HL-60/S4 treated with phorbol 12-myristate 13-acetate at 8.2 ng/mL for 4 days and 3 days (cell line): ENCODE measurements at regions not wholly inside any gene's neighbourhood (a gene's known extent, or its start where the extent isn't known, plus 50 kb on each side); places are given as distances from the start of the nearest gene placed in this dataset.

ENCODE experiments used
- in situ Hi-C: fragments of 300-500 bp; cut with MboI; formaldehyde crosslinking; loops from 2 replicates; pipeline ENCODE4 v1.15.0; 2022; ENCODE audit warnings: low sequenced_read_pairs

DNA sequence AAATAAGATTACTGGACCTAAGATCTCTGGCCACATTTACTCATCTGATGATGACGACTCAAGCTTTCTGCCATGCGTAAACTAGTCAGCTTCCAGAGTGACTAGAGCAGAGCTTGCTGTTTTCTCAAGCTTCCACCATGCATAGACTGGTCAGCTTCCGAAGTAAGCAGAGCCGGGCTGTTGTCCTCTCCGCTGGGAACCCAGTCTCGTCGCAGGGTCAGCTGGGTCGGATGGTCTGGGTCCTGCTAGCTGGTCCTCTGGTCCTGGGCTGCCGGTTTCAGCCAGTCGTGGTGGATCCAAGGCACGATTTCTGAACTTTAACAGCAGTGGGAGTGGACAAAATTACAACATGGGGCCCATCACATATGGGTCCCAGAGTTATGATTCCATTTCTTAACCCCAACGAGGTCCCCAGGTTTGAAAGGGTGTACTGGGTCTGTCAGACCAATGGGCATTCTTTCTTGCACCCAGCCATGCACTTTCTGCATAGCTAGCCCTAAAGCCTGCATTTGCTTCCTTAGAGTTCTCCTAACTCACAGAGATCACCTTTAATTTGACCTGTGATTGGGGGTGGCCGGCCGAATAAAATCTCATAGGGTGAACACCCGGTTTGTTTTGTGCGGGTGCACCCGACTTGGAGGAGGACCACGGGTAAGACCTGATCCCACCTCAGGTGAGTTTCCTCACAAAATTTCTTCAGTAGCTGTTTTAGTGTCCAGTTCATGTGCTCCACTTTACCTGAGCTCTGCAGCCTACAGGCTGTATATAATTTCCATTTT lies 1312.8 kb downstream of the TMEM121 start:
- in situ Hi-C loops, result no loop called here

DNA sequence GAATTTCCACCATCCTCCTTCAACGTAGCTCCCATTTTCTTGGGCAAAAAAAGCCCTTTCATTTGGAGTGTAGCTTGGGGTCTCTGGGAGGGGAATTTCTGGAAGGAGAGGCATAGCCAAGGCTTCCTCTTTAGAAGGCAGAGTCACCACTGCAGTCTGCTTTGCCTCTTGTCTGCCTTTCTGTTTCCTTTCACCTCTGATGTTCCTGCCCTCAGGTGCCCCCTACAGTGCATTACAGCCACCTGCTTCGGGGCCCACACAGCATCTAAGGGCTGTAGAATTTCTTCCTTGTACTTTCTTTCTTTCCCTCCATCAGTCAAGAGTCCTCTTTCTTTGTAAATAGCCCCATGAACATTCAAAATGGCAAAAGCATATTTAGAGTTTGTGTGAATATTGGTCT lies 1313.9 kb downstream of the TMEM121 start:
- in situ Hi-C loops, result no loop called here

DNA sequence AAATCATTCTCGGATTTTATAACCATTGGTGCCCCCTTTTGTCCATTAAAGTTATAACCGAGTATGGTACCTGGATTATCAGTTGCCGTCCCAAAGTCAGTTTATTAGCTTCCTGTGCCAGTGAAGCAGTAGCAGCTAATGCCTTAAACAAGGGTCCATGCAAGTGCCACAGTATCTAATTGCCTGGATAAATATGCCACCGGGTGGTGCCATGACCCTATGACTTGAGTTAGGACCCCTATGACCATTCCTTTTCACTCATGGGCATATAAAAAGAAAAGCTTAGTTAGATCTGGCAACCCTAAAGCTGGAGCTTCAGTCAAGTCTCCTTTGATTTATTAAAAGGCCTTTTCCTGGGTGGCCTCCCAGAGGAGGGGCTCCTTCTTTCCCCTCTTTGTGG lies 1314.6 kb downstream of the TMEM121 start:
- in situ Hi-C loops, result no loop called here

DNA sequence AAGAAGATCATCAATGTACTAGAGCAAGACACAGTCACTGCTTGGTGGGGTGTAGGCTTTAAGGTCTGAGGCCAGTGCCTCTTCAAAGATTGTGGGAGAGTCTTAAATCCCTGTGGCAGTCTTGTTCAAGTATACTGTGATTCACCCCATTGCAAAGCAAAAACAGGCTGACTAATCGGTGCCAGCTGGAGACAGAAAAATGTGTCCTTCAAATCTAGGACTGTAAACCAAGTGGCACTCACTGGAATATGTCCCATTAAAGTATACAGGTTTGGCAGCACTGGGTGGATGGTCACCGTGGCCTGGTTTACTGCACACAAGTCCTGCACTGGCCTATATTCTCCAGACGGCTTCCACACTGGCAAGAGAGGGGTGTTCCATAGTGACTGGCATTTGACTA lies 1315.3 kb downstream of the TMEM121 start:
- in situ Hi-C loops, result no loop called here

DNA sequence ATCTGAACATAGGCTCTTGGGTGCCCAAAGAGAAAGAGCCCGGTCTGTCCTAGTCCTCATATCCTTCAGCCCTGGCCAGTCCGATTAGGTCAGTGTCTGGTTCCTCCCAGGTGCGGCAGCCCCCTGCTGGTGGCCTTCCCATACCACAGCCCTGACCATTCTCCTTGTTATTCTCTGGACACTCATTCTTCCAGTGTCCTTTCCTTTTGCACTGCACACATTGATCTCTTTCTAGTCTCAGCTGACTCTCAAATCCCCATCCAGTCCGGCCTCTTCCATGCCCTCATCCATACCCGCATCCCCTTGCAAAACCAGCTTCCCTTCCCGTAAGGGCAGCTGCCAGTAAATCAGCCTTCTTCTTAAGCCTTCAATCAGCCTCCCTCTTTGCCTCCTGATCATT lies 1316.3 kb downstream of the TMEM121 start:
- in situ Hi-C loops, result no loop called here

DNA sequence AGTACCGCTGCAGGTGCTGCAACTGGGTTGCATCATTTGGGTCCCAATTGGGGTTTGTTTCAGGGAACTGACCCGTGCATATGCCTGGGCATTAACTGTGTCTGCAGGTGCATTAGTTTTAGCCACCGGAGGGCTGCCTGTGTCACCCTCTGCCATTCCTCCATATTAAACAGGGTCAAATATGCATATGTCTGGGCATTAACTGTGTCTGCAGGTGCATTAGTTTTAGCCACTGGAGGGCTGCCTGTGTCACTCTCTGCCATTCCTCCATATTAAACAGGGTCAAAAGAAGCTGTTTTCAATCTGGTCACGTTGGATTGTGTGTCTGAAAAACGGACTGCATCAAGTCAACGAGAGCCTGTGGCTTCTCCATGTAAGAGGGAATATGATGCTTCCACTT lies 1317.0 kb downstream of the TMEM121 start:
- in situ Hi-C loops, result no loop called here

DNA sequence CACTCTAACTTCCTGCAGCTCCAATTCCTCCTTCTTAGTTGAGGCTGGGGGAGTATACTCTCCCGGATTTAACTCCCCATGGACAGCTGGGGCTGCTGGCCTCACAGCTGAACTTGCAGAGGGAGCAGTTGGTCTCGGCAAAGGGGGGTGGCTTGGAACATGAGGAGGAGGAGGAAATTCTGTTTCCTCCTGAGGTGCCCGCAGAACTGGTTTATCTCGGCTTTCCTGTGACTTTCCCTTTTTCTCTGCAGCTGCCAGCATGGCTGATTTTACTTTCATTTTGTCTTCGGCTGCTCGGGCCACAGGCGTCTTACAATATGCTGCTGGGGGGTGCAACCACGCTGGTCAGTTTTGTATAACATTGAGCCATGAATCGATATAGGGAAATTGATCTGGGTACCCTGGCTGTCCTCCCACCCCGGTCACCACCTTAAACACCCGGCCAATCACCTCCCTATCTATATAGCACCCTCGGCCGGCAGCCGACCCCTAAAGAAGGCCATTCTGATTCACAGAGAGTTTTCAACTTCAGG lies 1317.6 kb downstream of the TMEM121 start:
- in situ Hi-C loops, result no loop called here

DNA sequence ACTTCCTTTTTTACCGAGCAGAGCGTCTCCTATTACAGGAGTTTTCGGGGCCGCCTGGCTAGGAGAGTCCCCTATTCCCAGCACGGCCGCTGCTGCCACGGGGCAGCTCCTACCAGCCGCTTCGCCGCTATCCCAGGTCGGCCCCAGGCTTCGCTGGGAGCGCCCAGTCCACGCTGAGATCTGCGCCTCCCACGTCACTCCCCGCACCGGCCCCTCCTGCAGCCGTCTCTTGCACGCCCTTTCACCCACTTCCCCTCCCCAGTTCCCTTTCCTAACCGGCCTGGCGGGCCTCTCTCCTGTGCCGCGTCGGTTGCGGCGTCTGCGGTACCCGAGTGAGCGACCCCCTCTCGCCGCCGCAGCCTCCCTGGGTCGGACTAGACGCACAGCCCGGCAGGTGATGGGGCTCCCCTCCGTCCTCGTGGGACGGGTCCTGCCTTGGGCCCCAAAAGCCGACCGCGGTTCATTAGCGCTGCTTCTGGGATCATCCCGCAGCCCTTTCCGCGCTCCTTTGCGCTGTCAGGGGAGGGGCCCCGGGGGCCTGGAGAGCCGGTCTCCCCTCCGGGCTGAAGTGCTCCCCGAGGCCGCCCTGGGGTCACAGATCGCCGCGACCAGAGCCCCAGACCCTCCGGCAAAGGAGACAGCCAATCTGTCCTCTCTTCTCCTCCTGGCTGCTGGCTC lies 1318.4 kb downstream of the TMEM121 start:
- in situ Hi-C loops, result no loop called here

DNA sequence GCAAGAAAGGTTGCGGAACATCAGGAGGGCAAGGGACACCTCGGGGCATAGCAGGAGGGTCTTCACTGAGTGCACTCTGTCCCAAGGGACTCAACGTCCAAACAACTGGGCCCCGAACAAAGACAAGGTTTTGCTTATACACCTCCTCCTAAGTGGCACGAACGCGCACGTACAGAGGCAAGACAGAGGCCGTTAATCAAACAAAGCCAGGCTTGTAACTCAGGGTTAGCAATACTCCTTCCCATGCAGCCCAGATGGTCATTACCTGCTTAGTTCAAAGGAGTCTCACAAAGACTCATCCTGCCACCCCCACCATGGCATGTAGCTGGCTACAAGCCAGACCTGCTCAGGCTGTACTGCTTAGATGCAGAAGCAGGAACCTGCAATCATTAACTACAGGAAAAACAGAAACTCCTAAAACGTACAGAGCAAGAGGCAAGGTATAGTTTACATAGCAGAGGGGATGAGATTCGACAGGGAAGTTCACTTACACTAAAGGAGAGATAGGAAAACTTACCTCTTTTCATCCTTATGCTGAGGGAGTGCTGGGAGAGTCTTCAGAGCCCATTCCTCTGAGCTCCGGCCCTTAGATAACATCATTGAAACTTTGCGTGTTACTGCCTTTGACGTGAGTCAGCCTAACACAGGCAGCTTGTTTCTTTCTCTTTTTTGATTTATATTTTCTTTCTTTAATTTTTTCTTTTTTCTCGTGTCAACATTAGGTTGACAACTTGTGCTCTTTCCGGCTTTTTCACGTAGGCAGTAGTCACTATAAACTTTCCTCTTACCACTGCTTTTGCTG lies 1319.1 kb downstream of the TMEM121 start:
- in situ Hi-C loops, result no loop called here

DNA sequence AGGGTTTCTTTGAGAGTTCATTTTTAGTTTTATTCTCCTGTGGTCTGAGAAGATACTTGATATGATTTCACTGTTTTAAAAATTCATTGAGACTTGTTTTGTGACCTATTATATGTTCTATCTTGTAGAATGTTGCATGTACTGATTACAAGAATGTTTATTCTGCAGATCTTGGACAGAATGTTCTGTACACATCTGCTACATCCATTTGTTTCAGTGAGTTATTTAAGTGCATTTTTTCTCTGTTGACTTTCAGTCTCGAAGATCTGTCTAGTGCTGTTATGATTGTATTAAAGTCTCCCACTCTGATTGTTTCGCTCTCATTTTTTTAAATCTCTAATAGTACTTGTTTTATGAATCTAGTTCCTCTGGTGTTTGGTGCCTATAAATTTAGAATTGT lies 1319.8 kb downstream of the TMEM121 start:
- in situ Hi-C loops, result no loop called here

DNA sequence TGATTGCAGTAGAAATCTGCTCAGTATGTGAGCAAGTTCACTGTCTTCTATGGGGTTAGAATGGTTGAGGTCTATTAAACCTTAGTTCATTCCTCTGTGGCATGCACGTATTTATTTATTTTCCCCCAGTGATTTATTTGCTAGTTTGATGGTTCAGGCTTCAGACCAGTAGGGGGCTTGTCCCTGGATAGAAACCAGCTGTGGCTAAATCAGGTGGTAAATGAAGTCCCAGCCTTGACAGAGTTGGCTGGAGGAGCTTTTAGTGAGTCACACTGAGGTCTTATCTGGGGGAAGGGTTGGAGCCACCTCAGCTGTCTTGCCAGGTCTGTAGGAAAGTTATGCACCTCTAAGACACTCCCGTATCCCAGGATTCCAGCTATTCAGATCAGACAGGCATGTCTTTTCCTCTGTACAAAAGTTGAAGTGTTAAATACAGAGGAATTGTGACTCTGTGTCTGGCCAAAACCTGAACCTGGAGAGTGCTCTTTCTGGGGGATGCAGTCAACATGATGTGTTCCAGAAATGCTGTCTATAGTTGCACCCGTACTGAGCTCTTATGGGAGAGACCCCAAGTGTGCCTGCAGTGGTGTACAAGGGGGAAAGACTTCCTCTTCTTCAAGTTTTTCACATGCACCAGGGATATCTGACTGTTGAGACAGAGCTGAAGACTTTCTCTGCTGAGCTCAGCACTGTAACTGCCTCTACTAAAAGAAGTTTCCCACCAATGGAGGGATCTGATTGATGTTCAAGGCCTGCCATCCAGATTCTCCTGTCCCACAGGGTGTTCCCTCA lies 1322.1 kb downstream of the TMEM121 start:
- in situ Hi-C loops, result no loop called here

DNA sequence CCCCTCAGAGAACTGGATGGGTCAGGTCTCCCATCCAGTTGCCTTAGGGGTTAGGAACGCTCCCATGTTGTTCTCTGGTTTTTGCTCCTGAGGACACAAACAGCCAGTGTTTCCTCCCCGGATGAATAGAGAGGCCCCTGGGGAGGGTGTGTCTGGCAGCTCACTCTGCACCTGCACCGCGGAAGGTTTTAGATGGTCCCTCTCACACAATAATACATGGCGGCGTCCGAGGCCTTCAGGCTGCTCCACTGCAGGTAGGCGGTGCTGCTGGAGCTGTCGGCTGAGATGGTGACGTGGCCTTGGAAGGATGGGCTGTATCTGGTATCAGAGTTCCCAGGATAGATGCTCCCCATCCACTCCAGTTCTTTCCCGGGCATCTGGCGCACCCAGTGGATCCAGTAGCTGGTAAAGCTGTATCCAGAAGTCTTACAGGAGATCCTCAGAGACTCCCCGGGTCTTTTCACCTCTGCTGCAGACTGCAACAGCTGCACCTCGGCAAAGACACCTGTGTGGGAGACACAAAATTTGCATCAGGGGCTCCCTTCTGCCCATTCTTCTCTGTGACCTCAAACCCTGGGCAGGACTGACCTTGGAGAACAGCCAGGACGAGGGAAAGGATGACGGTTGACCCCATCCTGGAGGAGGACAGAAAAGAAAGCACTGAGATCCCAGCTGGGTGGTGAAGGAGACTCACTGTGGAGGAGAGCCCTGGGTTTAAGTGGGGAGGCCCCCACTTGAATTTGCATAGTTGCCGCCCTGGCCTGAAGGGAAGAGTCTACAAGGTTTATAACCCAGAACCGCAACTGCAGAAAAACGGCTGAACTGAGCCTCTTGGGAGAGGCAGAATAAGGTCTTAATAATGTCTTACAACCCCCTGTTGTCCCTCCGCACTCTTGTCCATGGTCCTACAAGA lies 1324.8 kb downstream of the TMEM121 start:
- in situ Hi-C loops, result no loop called here

DNA sequence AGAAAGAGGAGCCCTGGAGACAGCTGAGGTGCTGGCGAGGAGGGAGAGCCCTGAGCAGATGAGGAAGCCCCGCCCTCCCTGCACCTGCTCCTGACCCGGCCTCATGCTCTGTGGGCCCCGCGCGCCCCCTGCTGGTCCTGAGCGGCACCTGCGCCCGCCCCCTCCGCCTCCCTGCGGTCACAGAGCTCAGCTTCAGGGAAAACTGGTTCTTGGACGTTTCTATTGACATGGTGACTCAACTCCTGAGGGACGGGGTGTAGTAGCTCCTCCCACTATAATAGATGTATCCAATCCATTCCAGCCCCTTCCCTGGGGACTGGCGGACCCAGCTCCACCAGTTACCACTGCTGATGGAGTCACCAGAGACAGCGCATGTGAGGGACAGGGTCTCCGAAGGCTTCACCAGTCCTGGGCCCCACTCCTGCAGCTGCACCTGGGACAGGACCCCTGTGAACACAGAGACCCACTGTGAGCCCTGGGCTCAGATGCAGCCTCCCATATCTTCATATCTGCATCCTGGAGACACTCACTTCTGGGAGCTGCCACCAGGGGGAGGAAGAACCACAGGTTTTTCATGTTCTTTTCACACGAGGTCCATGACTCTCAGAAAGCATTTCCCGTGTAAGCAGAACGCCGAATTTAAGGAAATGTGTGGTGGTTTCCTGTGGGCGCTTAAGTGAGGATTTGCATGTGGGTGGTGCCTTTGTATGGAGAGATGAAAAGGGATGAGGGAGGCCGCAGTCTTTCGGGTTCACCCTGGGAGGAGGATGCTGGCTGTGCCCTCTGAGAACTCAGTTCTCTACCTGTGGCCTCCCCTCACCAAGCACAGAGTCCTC lies 1346.4 kb downstream of the TMEM121 start:
- in situ Hi-C loops, result no loop called here

DNA sequence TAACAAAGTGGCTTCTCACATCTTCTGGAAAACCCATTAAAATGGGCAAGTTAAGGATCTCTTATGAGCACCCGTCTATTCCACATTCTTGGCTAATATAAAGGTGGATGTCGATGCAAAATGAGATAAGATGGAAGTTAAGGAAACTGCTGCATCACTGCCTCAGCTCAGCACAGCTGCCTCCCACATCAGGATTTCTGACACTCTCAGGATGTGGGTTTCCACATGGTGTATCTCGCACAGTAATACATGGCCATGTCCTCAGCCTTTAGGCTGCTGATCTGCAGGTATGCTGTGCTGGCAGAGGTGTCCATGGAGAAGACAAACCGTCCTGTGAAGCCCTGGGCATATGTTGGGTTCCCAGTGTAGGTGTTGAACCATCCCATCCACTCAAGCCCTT lies 1348.0 kb downstream of the TMEM121 start:
- in situ Hi-C loops, result no loop called here

DNA sequence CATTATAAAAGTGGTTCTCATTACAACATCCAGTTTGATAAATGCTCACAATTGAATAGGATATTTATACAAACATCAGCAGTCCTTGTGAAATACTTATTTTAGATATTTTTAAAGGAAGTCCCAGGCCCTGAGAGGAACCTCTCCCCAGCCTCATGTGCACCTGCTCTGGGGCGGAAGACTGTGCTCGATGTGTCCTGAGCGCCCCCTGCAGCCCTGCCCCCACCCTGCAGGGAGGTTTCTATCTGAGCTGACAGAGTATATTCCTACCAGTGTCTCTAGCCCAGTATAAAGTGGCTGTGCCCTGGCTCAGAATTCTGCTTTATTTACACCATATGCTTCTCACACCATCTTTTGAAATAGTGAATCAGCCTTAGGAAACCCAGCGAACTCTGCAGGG lies 1349.1 kb downstream of the TMEM121 start:
- in situ Hi-C loops, result no loop called here

DNA sequence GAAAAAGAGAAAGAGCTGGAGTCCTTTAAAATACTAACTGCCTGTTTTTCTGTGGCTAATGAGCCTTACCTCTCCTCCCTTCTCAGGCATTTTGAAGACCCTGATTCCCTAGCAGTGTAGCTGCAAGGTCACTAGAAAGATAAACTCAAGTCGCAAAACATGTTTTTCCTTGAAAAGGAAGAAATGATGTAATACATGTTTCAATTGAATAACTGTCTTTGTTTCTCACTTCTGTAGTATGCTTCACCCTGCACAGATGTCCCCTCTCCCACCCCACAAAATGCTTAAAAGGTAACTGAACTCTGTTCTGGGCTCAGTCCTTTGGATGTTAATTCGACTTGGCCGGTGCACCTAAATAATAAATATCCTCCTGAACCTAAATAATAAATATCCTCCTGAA lies 1350.3 kb downstream of the TMEM121 start:
- in situ Hi-C loops, result no loop called here

DNA sequence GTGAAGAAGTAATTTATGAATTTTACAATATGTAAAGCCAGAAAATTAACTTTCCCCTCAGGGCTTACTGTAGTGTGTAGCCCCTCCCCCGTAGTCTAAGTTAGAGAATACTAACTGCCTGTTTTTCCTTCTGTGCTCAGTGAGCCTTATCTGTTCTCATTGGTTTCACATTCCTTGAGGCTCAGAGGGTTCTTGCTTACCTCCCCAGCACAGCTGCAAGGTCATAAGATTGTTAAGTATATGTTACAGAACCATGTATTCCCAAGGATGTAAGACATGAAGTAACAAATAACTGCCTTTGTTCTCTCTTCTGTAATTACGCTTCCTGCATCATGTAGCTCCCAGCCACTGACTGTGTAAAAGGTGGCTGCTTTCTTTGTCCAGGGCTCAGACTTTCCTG lies 1351.1 kb downstream of the TMEM121 start:
- in situ Hi-C loops, result no loop called here

DNA sequence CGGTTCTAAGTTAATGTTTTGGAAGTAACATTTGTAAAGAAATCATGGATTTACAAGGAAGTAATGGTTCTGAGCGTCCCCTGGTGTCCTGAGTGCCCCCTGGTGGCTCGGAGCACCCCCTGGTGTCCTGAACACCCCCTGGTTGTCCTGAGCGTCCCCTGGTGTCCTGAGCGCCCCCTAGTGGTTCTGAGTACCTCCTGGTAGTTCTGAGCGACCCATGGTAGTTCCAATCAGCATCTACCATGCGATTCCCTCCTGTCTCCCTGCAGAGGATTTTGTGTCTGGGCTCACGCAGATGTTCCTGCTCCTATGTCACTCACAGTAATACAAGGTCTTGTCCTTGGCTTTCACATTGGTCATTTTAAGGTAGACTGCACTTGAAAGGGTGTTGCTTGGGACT lies 1352.9 kb downstream of the TMEM121 start:
- in situ Hi-C loops, result no loop called here

DNA sequence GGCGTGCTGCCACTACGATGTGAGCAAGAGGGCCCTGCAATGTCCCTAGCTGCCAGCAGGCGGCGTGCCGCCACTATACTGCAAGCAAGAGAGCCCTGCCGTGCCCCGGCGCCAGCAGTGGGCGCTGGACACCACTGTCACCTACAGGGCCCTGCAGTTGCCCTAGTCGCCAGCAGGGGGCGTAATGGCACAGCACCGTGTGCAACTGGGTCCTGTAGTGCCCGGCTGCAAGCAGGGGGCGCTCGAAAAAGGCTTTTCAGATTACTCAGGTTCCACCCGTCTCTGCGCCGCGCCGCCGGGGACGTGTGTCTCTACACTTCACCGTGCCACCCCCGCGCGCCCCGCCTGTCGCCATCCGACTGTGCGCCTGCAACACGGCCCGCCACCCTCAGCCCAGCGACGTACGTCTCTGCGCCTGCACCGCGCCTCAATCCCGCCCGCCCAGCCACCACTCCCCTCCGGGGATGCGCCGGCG lies 1356.9 kb downstream of the TMEM121 start:
- in situ Hi-C loops, result no loop called here
